Urinary bladder (tissue), 3 donors: ENCODE measurements at regions not wholly inside any gene's neighbourhood (a gene's known extent, or its start where the extent isn't known, plus 50 kb on each side); places are given as distances from the start of the nearest gene placed in this dataset.

Experiments
- DNase-seq: peaks from one replicate; pipeline ENCODE4 v3.0.0-alpha.2; 2015; ENCODE audit errors: extremely low spot score
- H3K27ac ChIP-seq: one replicate; pipeline ENCODE4 v1.5.1; 2013; ENCODE audit warnings: low read depth, mild to moderate bottlenecking, moderate library complexity
- H3K36me3 ChIP-seq: one replicate; pipeline ENCODE4 v1.6.1; 2013; ENCODE audit warnings: mild to moderate bottlenecking, moderate library complexity; ENCODE audit not compliant: insufficient read depth
- H3K4me1 ChIP-seq: one replicate; pipeline ENCODE4 v1.6.1; 2013; ENCODE audit warnings: mild to moderate bottlenecking, moderate library complexity; ENCODE audit not compliant: insufficient read depth
- H3K4me3 ChIP-seq: one replicate; pipeline ENCODE4 v1.5.1; 2013; ENCODE audit warnings: low read depth, low read length
- WGBS: extraction: QIAGEN DNeasy Blood & Tissue Kit; methylation state at CpG from one replicate; pipeline ENCODE4 v1.1.7; 2013; 5-methylcytosine and 5-hydroxymethylcytosine counted together
- donor health status: healthy with polysubstance abuse.
- donor health status: healthy.

DNA sequence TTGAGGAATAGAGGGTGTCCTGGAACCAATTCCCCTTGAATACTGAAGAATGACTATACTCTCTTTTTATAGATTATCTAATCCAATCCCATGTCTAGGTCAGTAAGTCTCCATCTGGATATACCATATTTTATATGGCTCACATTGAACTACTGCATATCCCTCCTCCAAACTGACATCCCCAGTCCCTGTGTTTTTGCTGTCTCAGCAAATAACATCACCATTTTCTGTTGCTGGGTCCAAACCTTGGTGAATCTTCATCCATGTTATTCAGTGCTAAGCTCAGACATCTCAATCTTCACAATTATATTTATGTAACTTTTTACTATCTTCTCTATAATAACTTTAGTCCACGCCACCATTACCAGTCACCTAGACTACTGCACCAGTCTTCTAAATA, 269.6 kb upstream of the CNTNAP4 start:
- H3K4me3 ChIP-seq: no peak overlapping the region
- no peak for DNase-seq
- no peaks in the 10 kb centered on the region for H3K4me1 ChIP-seq
- no peak overlapping the region for H3K27ac ChIP-seq
- no peaks in the 10 kb centered on the region for H3K36me3 ChIP-seq
- WGBS: 97% methylated on average over 1 of the region's 1 CpG

DNA sequence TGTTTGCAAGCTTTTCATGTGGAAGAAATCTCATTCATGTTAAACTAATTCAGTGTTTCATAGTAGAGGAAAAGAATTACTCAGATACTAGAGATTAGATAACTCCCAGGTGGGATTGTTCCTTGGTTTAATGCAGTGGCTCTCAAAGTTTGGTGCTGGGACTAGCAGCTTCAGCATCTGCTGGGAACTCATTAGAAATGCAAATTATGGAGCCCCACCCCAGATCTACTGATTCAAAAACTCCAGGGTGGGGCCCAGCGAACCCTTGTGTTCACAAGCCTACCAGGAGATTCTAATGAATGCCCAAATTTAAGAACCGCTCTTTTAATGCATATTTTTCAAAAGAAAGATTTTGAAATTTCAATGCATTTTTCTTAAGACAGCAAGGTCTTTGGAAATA, 253.4 kb upstream of the CNTNAP4 start:
- no peak for DNase-seq
- 87% methylated on average over 2 of the region's 2 CpGs for WGBS
- Histone ChIP-seq H3K27ac (no peak overlapping the region), H3K36me3 (no peaks in the 10 kb centered on the region), H3K4me3 (no peak overlapping the region), H3K4me1 (no peaks in the 10 kb centered on the region)

DNA sequence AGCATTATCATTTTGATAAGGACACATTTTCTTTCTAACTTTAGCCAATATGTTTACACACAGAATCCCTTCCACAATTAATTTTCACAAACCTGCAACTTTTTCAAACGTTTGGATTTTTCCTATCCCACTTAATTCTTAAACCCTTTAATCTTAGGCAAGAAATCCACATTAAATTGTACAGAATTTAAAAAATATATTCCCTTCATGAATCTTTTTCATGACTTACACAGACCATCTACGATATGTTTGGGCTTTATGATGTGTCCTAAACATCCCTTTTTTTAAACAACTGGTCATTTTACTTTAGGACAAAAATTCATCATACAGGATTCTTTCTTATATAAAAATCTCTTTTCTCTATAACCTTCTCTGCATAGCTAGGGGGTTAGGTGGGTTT, 241.5 kb upstream of the CNTNAP4 start:
- WGBS: 52% methylated on average over 2 of the region's 2 CpGs
- Histone ChIP-seq H3K27ac (no peak overlapping the region), H3K36me3 (no peaks in the 10 kb centered on the region), H3K4me3 (no peak overlapping the region), H3K4me1 (no peaks in the 10 kb centered on the region)
- no peak for DNase-seq

DNA sequence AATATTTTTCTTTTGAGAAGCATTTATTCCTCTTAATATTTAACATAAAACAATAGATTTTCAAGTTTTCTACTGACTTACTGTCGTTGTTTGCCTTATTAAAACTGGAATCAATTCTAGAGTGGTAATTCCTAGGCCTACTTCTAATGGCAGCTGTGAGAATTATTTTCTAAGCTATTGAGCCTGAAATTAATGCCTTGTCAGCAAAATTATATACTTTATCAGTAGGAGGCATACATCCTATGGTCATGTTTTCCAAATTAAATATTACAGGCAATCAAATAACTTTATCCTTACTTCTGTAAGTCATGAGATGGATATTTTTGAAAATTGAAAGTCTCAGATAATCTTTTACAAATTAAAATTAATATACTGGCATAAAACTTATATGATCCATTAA, 239.1 kb upstream of the CNTNAP4 start:
- Histone ChIP-seq H3K36me3 (no peaks in the 10 kb centered on the region), H3K4me3 (no peak overlapping the region), H3K27ac (no peak overlapping the region), H3K4me1 (no peaks in the 10 kb centered on the region)
- 84% methylated on average over 1 of the region's 1 CpG for WGBS
- no peak for DNase-seq

DNA sequence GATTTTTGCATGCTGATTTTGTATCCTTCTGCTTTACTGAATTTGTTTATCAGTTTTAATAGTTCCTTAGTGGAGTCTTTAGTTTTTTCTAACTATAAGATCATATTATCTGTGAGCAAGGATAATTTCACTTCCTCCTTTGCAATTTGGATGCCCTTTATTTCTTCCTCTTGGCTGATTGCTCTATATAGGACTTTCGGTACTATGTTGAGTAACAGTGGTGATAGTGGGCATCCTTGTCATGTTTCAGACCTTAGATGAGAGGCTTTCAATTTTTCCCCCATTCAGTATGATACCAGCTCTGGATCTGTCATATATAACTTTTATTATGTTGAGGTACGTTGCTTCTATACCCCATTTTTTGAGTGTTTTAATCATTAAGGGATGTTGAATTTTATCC, 224.5 kb upstream of the CNTNAP4 start:
- DNase-seq: no peak
- Histone ChIP-seq H3K4me1 (no peaks in the 10 kb centered on the region), H3K36me3 (no peaks in the 10 kb centered on the region), H3K27ac (no peak overlapping the region), H3K4me3 (no peak overlapping the region)
- 86% methylated on average over 2 of the region's 2 CpGs for WGBS

DNA sequence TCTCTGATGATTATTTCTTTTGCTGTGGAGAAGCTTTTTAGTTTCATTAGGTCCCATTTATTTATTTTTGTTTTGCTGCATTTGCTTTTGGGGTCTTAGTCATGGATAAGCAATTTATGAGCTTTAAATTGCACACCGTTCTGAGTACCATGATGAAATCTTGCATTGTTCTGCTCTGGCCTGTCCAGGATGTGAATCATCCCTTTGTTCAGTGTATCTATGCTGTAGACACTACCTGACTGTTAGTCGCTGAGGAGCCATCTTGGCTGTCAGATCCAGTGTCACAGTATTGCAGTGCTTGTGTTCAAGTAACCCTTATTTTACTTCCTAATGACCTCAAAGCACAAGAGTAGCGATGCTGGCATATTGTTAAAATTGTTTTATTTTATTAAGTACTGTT, 218.0 kb upstream of the CNTNAP4 start:
- no peak overlapping the region for H3K4me3 ChIP-seq
- no peak for DNase-seq
- no peak overlapping the region for H3K27ac ChIP-seq
- no peaks in the 10 kb centered on the region for H3K36me3 ChIP-seq
- H3K4me1 ChIP-seq: no peaks in the 10 kb centered on the region
- 84% methylated on average over 3 of the region's 3 CpGs for WGBS

DNA sequence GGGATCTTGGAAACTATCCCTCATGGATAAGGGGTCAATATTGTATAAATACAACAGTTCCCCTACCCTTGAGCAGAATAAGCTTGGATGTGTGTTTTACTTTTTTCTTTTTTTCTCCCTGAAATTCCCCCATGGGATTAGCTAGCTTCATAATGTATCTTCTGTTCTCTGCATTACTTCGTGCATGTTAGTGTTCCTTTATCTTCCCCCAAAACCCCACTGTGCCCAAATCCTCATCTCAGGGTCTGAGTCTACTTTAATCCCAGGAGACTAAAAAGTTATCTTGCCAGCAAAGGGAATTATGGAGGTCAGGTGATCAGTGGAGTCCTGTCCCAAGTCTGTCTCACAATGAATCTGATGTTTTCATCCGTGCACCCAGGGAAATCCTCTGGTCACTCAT, 217.5 kb upstream of the CNTNAP4 start:
- WGBS: 51% methylated on average over 2 of the region's 2 CpGs
- no peak for DNase-seq
- H3K4me3 ChIP-seq: no peak overlapping the region
- no peak overlapping the region for H3K27ac ChIP-seq
- no peaks in the 10 kb centered on the region for H3K36me3 ChIP-seq
- no peaks in the 10 kb centered on the region for H3K4me1 ChIP-seq

DNA sequence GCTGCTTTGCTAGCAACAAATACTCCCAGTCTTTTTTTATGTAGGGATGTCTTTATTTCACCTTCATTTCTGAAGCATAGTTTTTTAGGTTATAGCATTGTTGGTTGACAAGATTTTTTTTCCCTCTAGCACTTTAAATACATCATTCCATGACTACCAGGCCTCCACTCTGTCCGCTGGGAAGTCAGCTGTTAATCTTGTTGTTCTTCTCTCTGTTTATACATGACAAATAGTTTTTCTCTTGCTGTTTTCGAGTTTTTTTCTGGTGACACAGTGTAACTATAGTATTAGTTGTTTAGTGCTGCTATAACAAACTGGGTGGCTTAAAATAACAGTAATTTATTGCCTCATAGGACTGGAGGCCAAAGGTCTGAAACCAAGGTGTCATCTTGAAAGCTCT, 205.5 kb upstream of the CNTNAP4 start:
- H3K4me1 ChIP-seq: no peaks in the 10 kb centered on the region
- H3K27ac ChIP-seq: no peak overlapping the region
- no peak for DNase-seq
- H3K4me3 ChIP-seq: no peak overlapping the region
- WGBS: 82% methylated on average over 2 of the region's 2 CpGs
- no peaks in the 10 kb centered on the region for H3K36me3 ChIP-seq

DNA sequence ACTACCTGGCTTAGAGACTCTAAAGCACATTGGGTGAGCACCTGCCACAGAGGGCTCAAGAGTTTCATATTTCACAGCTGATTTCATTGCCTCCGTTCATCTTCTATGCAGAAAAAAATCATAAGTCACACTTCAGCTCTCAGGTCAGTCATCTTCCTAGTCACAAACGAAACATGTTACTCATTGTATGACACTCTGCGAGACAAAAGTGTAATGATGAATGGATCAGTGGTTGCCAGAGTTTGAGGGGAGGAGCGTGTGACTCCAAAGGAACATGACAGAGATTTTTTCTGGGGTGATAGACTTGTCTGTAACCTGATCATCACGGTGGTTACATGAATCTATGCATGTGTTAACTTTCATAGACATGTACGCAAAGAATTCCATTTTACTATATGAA, 195.2 kb upstream of the CNTNAP4 start:
- Histone ChIP-seq H3K36me3 (no peaks in the 10 kb centered on the region), H3K27ac (no peak overlapping the region), H3K4me3 (no peak overlapping the region), H3K4me1 (no peaks in the 10 kb centered on the region)
- WGBS: 50% methylated on average over 6 of the region's 6 CpGs
- no peak for DNase-seq

DNA sequence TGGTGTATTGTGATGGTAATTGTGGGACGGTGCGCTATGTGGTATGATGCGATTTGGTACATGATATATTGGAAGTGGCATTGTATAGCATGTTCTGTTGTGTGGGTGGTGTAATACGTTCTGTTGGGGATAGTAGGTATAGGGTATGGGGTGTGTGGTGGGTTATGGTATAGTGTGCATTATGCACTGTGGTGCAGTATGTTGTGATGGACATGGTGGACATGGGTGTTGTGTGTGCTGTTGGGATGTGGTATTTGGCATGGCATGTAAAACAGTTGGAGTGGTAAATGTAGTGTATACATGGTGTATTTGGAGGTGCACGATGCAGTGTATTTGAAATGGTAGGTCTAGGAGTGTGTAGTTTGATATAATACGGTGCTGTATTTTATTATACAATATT, 170.6 kb upstream of the CNTNAP4 start:
- DNase-seq: no peak
- H3K4me1 ChIP-seq: no peaks in the 10 kb centered on the region
- WGBS: 96% methylated on average over 6 of the region's 6 CpGs
- no peak overlapping the region for H3K27ac ChIP-seq
- no peak overlapping the region for H3K4me3 ChIP-seq
- no peaks in the 10 kb centered on the region for H3K36me3 ChIP-seq

DNA sequence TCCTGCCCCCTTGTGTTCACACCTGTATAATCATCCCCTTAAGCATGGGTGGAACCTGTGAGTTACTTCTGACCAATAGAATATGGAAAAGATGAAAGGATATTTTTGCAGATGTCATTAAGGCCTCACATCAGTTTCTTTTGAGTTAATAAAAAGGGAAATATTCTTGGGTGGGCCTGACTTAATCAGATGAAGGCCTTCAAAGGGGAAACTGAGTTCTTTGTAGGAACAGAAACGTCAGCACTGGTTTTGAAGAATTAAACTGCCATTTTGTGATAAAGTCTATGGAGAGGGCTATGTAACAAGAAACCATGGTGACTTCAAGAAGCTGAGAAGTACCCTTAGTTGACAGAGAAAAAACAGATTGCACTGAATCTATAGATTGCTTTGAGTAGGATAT, 168.7 kb upstream of the CNTNAP4 start:
- no peak for DNase-seq
- Histone ChIP-seq H3K4me3 (no peak overlapping the region), H3K36me3 (no peaks in the 10 kb centered on the region), H3K27ac (no peak overlapping the region), H3K4me1 (no peaks in the 10 kb centered on the region)
- 61% methylated on average over 1 of the region's 1 CpG for WGBS

DNA sequence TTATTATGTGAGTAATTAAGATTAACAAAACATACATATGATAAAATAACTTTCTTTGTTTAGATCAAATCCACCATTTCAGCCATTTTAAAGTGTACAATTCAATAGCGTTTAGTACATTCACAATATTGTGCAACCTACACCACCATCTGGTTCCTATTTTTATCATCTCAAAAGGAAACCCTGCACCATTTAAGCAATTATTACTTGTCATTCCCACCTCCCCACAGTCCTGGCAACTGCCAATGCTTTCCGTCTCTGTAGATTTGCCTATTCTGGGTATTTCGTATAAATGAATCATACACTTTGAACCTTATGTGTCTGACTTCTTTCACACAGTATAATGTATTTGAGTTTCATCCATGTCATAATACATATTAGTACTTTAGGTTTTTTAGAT, 162.5 kb upstream of the CNTNAP4 start:
- no peak for DNase-seq
- Histone ChIP-seq H3K4me1 (no peaks in the 10 kb centered on the region), H3K27ac (no peak overlapping the region), H3K36me3 (no peaks in the 10 kb centered on the region), H3K4me3 (no peak overlapping the region)
- 61% methylated on average over 3 of the region's 3 CpGs for WGBS

DNA sequence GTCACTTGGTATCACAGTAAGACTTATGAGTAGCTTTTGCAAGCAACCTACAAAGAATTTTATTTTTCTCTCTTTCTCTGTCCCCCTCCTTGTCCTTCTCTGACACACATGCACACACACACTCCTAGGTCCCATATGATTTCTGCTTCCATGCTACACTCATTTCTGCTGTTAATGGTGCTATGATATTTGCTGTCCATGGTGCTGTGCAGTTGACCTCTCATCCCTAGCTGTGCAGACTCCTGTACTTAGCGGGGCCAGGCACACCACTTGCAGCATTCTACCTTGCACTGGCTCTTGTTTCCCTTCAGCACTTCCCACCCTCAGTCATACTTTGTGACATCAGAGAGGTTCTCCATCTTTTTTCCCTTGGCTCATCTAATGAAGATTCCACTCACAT, 158.9 kb upstream of the CNTNAP4 start:
- Histone ChIP-seq H3K4me1 (no peaks in the 10 kb centered on the region), H3K36me3 (no peaks in the 10 kb centered on the region), H3K4me3 (no peak overlapping the region), H3K27ac (no peak overlapping the region)
- 56% methylated on average over 1 of the region's 1 CpG for WGBS
- no peak for DNase-seq

DNA sequence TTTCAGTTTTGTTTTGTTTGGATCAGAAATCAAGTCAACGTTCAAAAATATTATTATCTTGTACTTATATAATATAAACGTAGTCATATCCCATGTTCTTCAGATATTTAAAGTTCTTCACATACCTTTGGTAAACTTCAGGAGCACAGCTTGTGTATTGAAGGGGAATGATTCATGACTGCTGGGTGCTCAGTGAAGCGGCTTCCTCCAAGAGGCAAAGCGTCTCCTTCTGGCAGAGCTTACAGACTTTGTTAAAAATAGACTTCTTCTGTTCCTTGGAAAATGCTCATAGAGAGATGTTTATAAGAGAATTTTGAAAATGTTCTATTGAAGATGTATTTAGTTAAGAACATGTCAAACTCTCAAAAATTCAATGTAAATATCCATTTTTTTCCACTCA, 155.6 kb upstream of the CNTNAP4 start:
- 37% methylated on average over 4 of the region's 4 CpGs for WGBS
- Histone ChIP-seq H3K27ac (no peak overlapping the region), H3K36me3 (no peaks in the 10 kb centered on the region), H3K4me1 (no peaks in the 10 kb centered on the region), H3K4me3 (no peak overlapping the region)
- DNase-seq: no peak

DNA sequence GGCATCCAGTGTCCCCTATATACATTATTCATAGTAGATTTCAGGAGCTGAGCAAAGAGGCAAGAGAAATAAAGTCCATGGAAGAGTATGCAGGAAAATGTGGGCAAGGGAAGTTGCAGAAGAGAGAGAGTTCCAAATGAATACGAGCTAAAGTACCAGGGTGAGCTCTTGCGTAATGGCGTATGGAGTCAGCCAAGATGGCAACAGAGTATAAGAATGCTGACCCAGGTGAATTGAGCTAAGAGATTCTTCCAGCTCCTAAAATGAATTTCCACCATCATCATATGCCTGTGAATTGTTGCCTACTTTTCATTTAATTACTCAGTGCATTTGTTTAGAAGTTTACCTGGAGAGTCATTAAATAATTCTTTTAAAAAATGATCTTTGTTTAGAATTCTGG, 153.2 kb upstream of the CNTNAP4 start:
- Histone ChIP-seq H3K4me3 (no peak overlapping the region), H3K36me3 (no peaks in the 10 kb centered on the region), H3K4me1 (no peaks in the 10 kb centered on the region), H3K27ac (no peak overlapping the region)
- WGBS: 83% methylated on average over 3 of the region's 3 CpGs
- no peak for DNase-seq
